Duodenal mucosa (tissue), 2 donors: ENCODE measurements at regions not wholly inside any gene's neighbourhood (a gene's known extent, or its start where the extent isn't known, plus 50 kb on each side); places are given as distances from the start of the nearest gene placed in this dataset.
"Not testable (repeated sequence)": the region's sequence is repeated elsewhere in the genome, so short reads cannot be mapped to it uniquely, and the experiment has no call there.

Experiments
- H3K27ac ChIP-seq: one replicate; pipeline ENCODE4 v1.7.0; 2013; ENCODE audit warnings: low read depth, low read length
- H3K27me3 ChIP-seq, 2 donors: one replicate each; pipeline ENCODE4 v1.7.0; 2013; ENCODE audit warnings: low read length in 2 of 2, control low read depth in 1 of 2; ENCODE audit not compliant: insufficient read depth in 2 of 2, control insufficient read depth in 1 of 2
- H3K36me3 ChIP-seq, 2 donors: one replicate each; pipeline ENCODE4 v1.7.0; 2013; ENCODE audit warnings: low read length in 2 of 2, control low read depth in 1 of 2; ENCODE audit not compliant: insufficient read depth in 2 of 2, control insufficient read depth in 1 of 2
- H3K4me1 ChIP-seq, 2 donors: one replicate each; pipeline ENCODE4 v1.7.0; 2013; ENCODE audit warnings: low read length in 2 of 2, control low read depth in 1 of 2; ENCODE audit not compliant: insufficient read depth in 2 of 2, control insufficient read depth in 1 of 2
- H3K4me3 ChIP-seq, 2 donors: one replicate each; pipeline ENCODE4 v1.7.0; 2013; ENCODE audit warnings: low read length in 2 of 2, low read depth in 1 of 2
- H3K9ac ChIP-seq, 2 donors: one replicate each; pipeline ENCODE4 v1.7.0; 2013; ENCODE audit warnings: low read length in 2 of 2, low read depth in 1 of 2
- H3K9me3 ChIP-seq, 2 donors: one replicate each; pipeline ENCODE4 v1.7.0; 2013; ENCODE audit warnings: low read length in 2 of 2, control low read depth in 1 of 2; ENCODE audit not compliant: control insufficient read depth in 1 of 2

DNA sequence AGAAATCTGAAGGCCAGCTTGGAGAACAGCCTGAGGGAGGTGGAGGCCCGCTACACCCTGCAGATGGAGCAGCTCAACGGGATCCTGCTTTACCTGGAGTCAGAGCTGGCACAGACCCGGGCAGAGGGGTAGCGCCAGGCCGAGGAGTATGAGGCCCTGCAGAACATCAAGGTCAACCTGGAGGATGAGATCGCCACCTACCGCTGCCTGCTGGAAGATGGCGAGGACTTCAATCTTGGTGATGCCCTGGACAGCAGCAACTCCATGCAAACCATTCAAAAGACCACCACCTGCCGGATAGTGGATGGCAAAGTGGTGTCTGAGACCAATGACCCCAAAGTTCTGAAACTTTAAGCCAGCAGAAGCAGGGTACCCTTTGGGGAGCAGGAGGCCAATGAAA is 318.4 kb downstream of the ZFHX3 start:
- not testable (repeated sequence) for H3K27ac ChIP-seq

DNA sequence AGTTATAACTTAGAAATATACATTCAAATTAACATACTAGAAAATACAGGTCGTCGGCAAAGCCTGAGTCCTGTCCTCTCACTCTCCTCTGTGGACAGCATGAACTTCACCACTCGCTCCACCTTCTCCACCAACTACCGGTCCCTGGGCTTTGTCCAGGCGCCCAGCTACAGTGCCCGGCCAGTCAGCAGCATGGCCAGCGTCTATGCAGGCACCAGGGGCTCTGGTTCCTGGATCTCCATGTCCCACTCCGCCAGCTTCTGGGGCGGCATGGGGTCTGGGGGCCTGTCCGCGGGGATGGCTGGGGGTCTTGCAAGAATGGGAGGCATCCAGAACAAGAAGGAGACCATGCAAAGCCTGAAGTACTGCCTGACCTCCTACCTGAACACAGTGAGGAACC is 319.4 kb downstream of the ZFHX3 start:
- H3K4me1 ChIP-seq, result no peaks in the 10 kb centered on the region
- no peak overlapping the region for H3K9ac ChIP-seq
- H3K27me3 ChIP-seq, result no peaks in the 10 kb centered on the region

More for the DNA sequence above, 318.4 kb downstream of the ZFHX3 start:
- not testable (repeated sequence) for H3K9ac ChIP-seq, H3K4me3 ChIP-seq, H3K36me3 ChIP-seq, H3K9me3 ChIP-seq, H3K27me3 ChIP-seq, H3K4me1 ChIP-seq

DNA sequence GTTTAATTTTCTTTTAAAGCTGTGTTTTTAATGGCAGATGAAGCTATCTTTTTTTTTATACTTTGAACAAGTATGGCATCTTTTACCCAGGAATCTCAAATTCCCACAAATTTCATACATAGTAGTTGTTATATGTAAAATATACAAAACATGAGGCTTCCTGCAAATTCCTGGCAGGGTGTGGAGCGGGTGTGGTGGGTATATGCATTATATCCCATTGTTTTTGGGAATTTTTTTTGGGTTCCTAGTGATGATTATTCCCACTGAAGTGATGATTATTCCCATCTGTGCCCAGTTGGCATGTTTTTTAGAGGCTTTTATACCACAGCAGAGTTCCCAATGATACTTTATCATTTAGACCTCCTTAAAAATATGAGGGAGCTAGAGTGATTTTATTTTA is 320.4 kb downstream of the ZFHX3 start:
- Histone ChIP-seq H3K4me3 (no peak overlapping the region), H3K27ac (no peak overlapping the region), H3K4me1 (no peaks in the 10 kb centered on the region), H3K9me3 (no peaks in the 10 kb centered on the region), H3K36me3 (no peaks in the 10 kb centered on the region), H3K9ac (no peak overlapping the region), H3K27me3 (no peaks in the 10 kb centered on the region)

More for the DNA sequence above, 319.4 kb downstream of the ZFHX3 start:
- no peak overlapping the region for H3K4me3 ChIP-seq
- no peaks in the 10 kb centered on the region for H3K9me3 ChIP-seq
- no peak overlapping the region for H3K27ac ChIP-seq
- no peaks in the 10 kb centered on the region for H3K36me3 ChIP-seq

DNA sequence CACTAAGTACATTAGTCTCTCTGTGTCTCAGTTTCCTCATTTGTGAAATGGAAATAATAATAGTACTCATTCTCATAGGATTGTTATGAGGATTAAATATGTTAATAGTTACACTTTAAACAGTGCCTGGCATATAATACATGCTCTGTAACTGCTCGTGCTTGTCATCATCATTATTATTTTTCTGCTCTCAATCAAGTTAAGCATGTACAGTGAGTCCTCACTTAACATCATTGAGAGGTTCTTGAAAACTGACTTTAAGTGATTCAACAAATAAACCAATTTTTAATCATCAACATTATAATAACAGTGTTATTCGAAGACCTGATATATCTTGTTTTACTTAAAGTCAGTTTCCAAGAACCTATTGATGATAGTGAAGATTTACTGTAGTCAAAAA is 322.3 kb downstream of the ZFHX3 start:
- no peaks in the 10 kb centered on the region for H3K4me1 ChIP-seq
- H3K36me3 ChIP-seq, result no peaks in the 10 kb centered on the region
- no peak overlapping the region for H3K9ac ChIP-seq
- no peak overlapping the region for H3K27ac ChIP-seq
- no peaks in the 10 kb centered on the region for H3K9me3 ChIP-seq
- no peaks in the 10 kb centered on the region for H3K27me3 ChIP-seq
- no peak overlapping the region for H3K4me3 ChIP-seq

DNA sequence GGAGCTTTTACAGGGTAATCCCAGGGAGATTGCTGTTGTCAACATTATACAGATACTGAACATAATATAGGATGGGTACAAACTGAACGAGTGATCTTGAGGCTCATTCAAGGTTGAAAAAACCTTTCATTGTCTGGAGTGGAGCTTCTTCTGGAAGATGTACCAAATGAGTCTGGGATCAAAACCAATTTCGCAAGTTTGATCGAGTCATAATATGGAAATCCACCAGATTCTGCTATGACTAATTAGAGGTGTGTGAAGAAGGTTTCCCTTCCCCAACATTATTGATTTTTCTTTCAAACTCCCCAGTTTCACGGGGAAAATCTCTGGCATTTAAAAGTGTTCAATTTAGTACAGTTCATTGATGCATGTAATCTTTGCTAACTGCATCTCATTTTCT is 324.1 kb downstream of the ZFHX3 start:
- H3K27ac ChIP-seq, result no peak overlapping the region
- no peaks in the 10 kb centered on the region for H3K27me3 ChIP-seq
- no peaks in the 10 kb centered on the region for H3K9me3 ChIP-seq
- H3K4me1 ChIP-seq, result no peaks in the 10 kb centered on the region
- no peak overlapping the region for H3K4me3 ChIP-seq
- no peaks in the 10 kb centered on the region for H3K36me3 ChIP-seq
- no peak overlapping the region for H3K9ac ChIP-seq

DNA sequence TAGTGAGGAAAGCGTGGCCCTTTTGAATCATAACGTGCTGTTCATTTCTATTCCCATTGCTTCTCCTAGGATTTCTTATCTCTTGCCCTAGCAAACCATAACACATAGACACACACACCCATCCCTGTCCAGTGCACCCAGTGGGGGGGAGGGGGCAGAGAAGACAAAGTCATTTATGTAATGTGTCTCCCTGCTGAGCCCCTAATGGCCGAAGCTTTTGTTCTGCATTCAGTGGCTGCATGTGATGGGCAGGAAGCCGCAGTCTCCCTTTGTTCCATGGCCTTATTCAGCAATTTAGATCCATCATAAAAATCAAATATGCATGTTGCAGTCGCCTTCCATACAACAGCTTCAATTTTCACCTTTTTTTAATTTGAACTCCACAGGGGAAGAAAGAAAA is 325.4 kb downstream of the ZFHX3 start:
- no peaks in the 10 kb centered on the region for H3K9me3 ChIP-seq
- H3K9ac ChIP-seq, result no peak overlapping the region
- H3K4me3 ChIP-seq, result no peak overlapping the region
- no peaks in the 10 kb centered on the region for H3K4me1 ChIP-seq
- no peaks in the 10 kb centered on the region for H3K36me3 ChIP-seq
- no peaks in the 10 kb centered on the region for H3K27me3 ChIP-seq
- H3K27ac ChIP-seq, result no peak overlapping the region

DNA sequence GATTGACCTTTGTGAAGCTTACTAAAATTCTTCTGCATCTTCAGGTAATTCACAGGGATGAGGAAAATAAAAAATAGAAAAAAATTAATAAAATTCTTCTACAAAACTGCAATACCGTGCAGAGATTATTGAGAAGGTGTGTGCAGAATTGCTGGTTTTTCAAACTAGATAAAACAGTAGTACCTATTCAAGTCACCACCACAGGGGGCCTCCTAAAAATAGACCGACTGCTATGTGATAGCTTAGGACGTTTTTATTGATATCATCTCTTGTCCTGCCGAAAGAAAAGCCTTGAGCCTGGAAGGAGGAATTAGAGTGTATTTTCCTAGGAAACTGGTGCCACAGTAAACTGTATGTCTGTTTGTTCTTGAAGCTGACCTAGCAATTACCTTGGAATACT is 325.9 kb downstream of the ZFHX3 start:
- Histone ChIP-seq H3K4me1 (no peaks in the 10 kb centered on the region), H3K4me3 (no peak overlapping the region), H3K27me3 (no peaks in the 10 kb centered on the region), H3K27ac (no peak overlapping the region), H3K36me3 (no peaks in the 10 kb centered on the region), H3K9ac (no peak overlapping the region), H3K9me3 (no peaks in the 10 kb centered on the region)

DNA sequence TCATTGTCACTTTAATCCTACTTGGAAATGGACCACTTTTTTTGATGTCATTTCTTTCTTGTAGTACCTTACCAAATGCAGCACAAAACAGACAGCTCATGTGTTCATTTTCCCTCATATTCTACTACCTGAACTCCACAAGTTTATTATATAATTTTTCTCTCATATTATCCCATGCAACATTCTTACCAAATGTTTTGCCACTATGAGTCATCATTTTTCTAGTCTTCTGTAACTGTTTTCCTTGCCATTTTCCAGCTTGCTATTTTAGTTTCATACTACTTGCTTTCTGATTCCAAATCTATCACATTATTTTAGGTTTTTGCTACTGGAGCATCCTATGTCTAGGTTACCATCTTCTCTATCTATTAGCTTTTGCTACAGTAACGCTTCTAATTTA is 332.7 kb downstream of the ZFHX3 start:
- H3K36me3 ChIP-seq, result no peaks in the 10 kb centered on the region
- H3K9ac ChIP-seq, result no peak overlapping the region
- no peaks in the 10 kb centered on the region for H3K4me1 ChIP-seq
- no peak overlapping the region for H3K4me3 ChIP-seq
- H3K27me3 ChIP-seq, result no peaks in the 10 kb centered on the region
- H3K27ac ChIP-seq, result no peak overlapping the region
- peaks cover 15 to 21% of the 10 kb centered on the region in 2 donors for H3K9me3 ChIP-seq

DNA sequence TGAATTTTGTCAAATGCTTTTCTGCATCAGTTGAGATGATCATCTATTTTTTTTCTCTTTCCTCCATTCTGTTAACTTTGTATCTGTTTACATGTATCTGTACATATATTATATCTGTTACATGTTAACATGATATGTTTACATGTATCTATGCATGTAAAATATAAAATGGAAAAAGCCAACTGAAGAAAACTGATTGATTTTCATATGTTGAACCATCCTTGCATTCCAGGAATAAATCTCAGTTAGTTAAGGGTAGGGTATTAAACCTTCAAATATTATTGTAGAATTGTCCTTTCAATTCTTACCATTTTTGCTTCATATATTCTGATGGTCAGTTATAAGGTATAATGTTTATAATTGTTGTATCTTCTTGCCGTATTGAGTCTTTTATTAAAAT is 336.1 kb downstream of the ZFHX3 start:
- Histone ChIP-seq H3K36me3 (no peaks in the 10 kb centered on the region), H3K27me3 (no peaks in the 10 kb centered on the region), H3K4me1 (no peaks in the 10 kb centered on the region), H3K27ac (no peak overlapping the region), H3K4me3 (no peak overlapping the region), H3K9ac (no peak overlapping the region), H3K9me3 (peaks cover 15 to 21% of the 10 kb centered on the region in 2 donors)

DNA sequence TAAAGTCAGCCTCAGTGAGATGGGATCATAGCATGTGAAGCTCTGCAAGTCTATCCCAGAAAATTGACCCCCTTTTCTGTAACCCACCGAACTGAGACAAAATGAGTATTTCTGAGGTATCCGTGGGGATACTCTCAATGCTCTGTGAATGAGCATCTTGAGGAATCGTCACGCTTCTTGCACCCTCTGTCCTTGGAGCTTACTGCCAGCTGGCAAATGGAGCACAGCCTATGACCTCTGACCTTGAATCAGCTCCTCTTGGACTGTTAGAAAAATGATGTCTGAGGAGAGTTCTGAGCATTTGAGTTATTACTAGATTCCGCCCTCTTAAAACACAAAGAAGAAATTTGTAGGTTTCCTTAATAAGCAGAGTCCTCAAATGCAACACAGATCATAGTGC is 342.1 kb downstream of the ZFHX3 start:
- H3K9me3 ChIP-seq, result peaks cover 1 to 4% of the 10 kb centered on the region in 2 donors
- H3K27ac ChIP-seq, result no peak overlapping the region
- H3K4me3 ChIP-seq, result no peak overlapping the region
- H3K9ac ChIP-seq, result no peak overlapping the region
- H3K27me3 ChIP-seq, result no peaks in the 10 kb centered on the region
- H3K4me1 ChIP-seq, result no peaks in the 10 kb centered on the region
- H3K36me3 ChIP-seq, result no peaks in the 10 kb centered on the region

DNA sequence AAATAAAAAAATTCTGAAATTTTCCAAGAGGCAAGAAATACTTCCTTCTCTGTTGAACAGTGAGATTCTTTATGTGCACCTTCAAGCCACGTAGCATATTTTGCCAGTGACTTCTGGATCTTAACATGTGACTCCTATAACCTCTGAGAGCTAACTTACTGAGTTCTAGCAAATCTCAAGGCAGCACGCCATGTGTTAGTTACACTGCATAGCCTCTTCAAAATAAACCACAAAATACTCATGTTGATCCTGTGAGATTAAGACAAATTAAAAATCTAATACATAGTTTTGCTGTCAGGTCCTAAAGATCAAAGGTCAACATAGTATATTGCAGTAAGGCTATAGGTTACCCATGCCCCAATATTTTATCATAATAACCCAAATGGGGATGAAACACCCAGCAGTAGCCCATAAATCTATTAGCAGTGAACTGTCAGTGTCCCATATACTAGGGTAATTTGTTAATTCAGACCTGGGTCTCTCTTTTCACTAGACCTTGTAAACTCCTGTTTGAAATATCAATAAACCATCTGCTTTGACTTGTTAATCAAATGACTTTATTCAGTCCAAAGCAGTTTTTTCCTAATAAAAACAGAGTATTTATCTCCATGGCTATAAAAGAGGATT is 343.1 kb downstream of the ZFHX3 start:
- Histone ChIP-seq H3K27ac (no peak overlapping the region), H3K4me3 (no peak overlapping the region), H3K4me1 (no peaks in the 10 kb centered on the region), H3K36me3 (no peaks in the 10 kb centered on the region), H3K27me3 (no peaks in the 10 kb centered on the region), H3K9ac (no peak overlapping the region), H3K9me3 (no peaks in the 10 kb centered on the region)
